ENCODE measurements at regions not wholly inside any gene's neighbourhood (a gene's known extent, or its start where the extent isn't known, plus 50 kb on each side); places are given as distances from the start of the nearest gene placed in this dataset.
A peak's percentile ranks its signal among the peaks of the same experiment; 100 is the strongest.

DNA sequence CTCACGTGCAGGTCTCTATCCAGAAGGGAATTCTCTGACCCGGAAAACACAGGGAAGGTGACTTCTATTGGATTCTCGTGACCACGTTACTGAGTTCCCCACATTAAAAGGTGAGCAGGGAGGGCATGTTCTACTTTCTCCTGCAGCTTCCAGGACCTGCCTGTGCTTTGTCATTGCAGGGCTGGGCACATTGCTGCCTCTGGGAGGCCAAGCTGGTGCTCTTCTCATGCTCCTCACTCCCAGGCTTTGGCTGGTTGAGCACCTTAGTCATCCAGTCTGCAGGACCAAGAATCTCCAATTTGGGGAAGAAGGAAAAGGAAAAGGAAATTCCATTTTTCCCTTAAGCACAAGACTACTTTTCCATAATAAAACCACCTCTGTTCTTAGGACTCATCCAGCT lies 86.5 kb upstream of the TMEM72 start:
- H3K4ac ChIP-seq (ENCODE audit: low read length) = no peak overlapping the region
- no peaks in the 10 kb centered on the region for H3K79me1 ChIP-seq (ENCODE audit: low read depth, low read length)
- no peak overlapping the region for H3K4me3 ChIP-seq (ENCODE audit: low read length in 2 of 2)
- no peak overlapping the region for H2AFZ ChIP-seq (ENCODE audit: low read length)
- no peaks in the 10 kb centered on the region for H3K27me3 ChIP-seq (ENCODE audit: control insufficient read depth in 3 of 3, insufficient read depth in 3 of 3, low read depth in 1 of 3, low read length in 3 of 3)
- no peak overlapping the region for H3K9ac ChIP-seq (ENCODE audit: low read depth, low read length, poor library complexity)
- no peak overlapping the region for H3K18ac ChIP-seq (ENCODE audit: low read length)
- H2BK15ac ChIP-seq (ENCODE audit: low read length) = no peak overlapping the region
- H3K27ac ChIP-seq (replicated peaks; ENCODE audit: low read length) = no peak overlapping the region
- no peak overlapping the region for H3K23ac ChIP-seq (ENCODE audit: low read depth, low read length, poor library complexity)
- no peak overlapping the region for H2AK5ac ChIP-seq (ENCODE audit: low read depth, low read length)
- H3K4me2 ChIP-seq (ENCODE audit: insufficient read depth, low read length, poor library complexity, severe bottlenecking) = no peak overlapping the region
- no CpG with 5 or more reads among the region's 4 CpGs for WGBS, 2 donors (ENCODE audit: extremely low coverage in 2 of 2, insufficient read length in 2 of 2, insufficient replicate concordance in 1 of 2)
- no peak overlapping the region for H4K8ac ChIP-seq (ENCODE audit: low read depth, low read length)
- peaks cover 0 to 6% of the 10 kb centered on the region in 2 donors for H3K4me1 ChIP-seq (ENCODE audit: control insufficient read depth in 2 of 2, insufficient read depth in 1 of 2, low read depth in 1 of 2, low read length in 2 of 2)
- no peaks in the 10 kb centered on the region for H3K36me3 ChIP-seq (replicated peaks in 1 of 2; ENCODE audit: control insufficient read depth in 2 of 2, insufficient read depth in 2 of 2, low read length in 2 of 2)
- H3K14ac ChIP-seq (ENCODE audit: low read length) = no peak overlapping the region
- no peaks in the 10 kb centered on the region for H3K9me3 ChIP-seq (replicated peaks in 1 of 2; ENCODE audit: control insufficient read depth in 2 of 2, insufficient read depth in 1 of 2, low read depth in 1 of 2, low read length in 2 of 2)
- H2BK12ac ChIP-seq (ENCODE audit: low read length) = no peak overlapping the region
- no peak for DNase-seq (ENCODE audit: low spot score)
- no peak overlapping the region for H2BK120ac ChIP-seq (ENCODE audit: low read depth, low read length)
- H2BK5ac ChIP-seq (ENCODE audit: low read length) = no peak overlapping the region
- H4K91ac ChIP-seq (ENCODE audit: low read depth, low read length, poor library complexity) = no peak overlapping the region

DNA sequence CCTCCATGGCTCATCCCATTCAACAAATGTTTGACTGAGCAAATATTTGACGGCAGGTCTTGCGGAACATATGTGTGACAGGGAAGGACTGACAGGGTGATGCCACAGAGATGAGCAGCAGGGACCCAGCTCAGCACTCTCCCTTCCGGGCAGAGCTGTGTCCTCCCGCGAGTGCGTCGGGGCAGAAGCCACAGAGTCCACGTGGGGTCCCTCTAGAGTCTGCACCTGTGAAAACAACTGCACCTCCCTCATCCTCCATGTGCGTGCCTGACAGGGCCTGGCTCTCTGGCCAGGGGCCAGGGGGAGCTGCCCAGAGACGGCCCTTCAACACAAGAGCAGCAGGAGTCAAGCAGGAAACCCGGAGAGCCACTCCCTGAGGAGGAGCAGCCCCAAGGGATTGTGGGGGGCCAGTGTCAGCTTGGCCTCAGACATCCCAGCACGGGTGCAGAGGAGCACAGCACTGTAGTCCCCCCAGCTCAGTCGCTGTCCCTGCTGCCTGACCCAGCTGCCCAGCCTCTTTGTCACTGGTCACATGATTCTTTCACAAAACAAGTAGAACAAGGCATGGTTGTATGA lies 83.6 kb upstream of the TMEM72 start:
- Histone ChIP-seq H2AK5ac (ENCODE audit: low read depth, low read length) (peak overlapping the region; percentile 21), H3K23ac (ENCODE audit: low read depth, low read length, poor library complexity) (peak overlapping the region; percentile 13), H3K36me3 (replicated peaks in 1 of 2; ENCODE audit: control insufficient read depth in 2 of 2, insufficient read depth in 2 of 2, low read length in 2 of 2) (no peaks in the 10 kb centered on the region), H4K91ac (ENCODE audit: low read depth, low read length, poor library complexity) (no peak overlapping the region), H2BK120ac (ENCODE audit: low read depth, low read length) (no peak overlapping the region), H3K18ac (ENCODE audit: low read length) (peak overlapping the region; percentile 78), H2BK15ac (ENCODE audit: low read length) (no peak overlapping the region), H3K9me3 (replicated peaks in 1 of 2; ENCODE audit: control insufficient read depth in 2 of 2, insufficient read depth in 1 of 2, low read depth in 1 of 2, low read length in 2 of 2) (no peaks in the 10 kb centered on the region), H3K4me1 (ENCODE audit: control insufficient read depth in 2 of 2, insufficient read depth in 1 of 2, low read depth in 1 of 2, low read length in 2 of 2) (peaks cover 0 to 6% of the 10 kb centered on the region in 2 donors), H3K14ac (ENCODE audit: low read length) (no peak overlapping the region), H3K4me2 (ENCODE audit: insufficient read depth, low read length, poor library complexity, severe bottlenecking) (no peak overlapping the region), H3K79me1 (ENCODE audit: low read depth, low read length) (no peaks in the 10 kb centered on the region), H2BK12ac (ENCODE audit: low read length) (no peak overlapping the region), H3K4me3 (ENCODE audit: low read length in 2 of 2) (no peak overlapping the region), H2AFZ (ENCODE audit: low read length) (no peak overlapping the region), H2BK5ac (ENCODE audit: low read length) (no peak overlapping the region), H3K27ac (replicated peaks; ENCODE audit: low read length) (no peak overlapping the region), H3K27me3 (ENCODE audit: control insufficient read depth in 3 of 3, insufficient read depth in 3 of 3, low read depth in 1 of 3, low read length in 3 of 3) (no peaks in the 10 kb centered on the region), H3K4ac (ENCODE audit: low read length) (no peak overlapping the region), H4K8ac (ENCODE audit: low read depth, low read length) (no peak overlapping the region), H3K9ac (ENCODE audit: low read depth, low read length, poor library complexity) (no peak overlapping the region)
- DNase-seq (ENCODE audit: low spot score) = no peak
- WGBS, 2 donors (ENCODE audit: extremely low coverage in 2 of 2, insufficient read length in 2 of 2, insufficient replicate concordance in 1 of 2) = no CpG with 5 or more reads among the region's 13 CpGs

- Histone ChIP-seq H3K4me2 (ENCODE audit: insufficient read depth, low read length, poor library complexity, severe bottlenecking) (no peak overlapping the region), H2AK5ac (ENCODE audit: low read depth, low read length) (no peak overlapping the region), H3K23ac (ENCODE audit: low read depth, low read length, poor library complexity) (no peak overlapping the region), H3K4me3 (ENCODE audit: low read length in 2 of 2) (no peak overlapping the region), H3K14ac (ENCODE audit: low read length) (no peak overlapping the region), H3K27me3 (ENCODE audit: control insufficient read depth in 3 of 3, insufficient read depth in 3 of 3, low read depth in 1 of 3, low read length in 3 of 3) (no peaks in the 10 kb centered on the region), H3K9ac (ENCODE audit: low read depth, low read length, poor library complexity) (no peak overlapping the region), H2BK120ac (ENCODE audit: low read depth, low read length) (no peak overlapping the region), H3K18ac (ENCODE audit: low read length) (no peak overlapping the region), H3K27ac (replicated peaks; ENCODE audit: low read length) (no peak overlapping the region), H2AFZ (ENCODE audit: low read length) (no peak overlapping the region), H3K79me1 (ENCODE audit: low read depth, low read length) (no peaks in the 10 kb centered on the region), H2BK12ac (ENCODE audit: low read length) (no peak overlapping the region), H3K9me3 (replicated peaks in 1 of 2; ENCODE audit: control insufficient read depth in 2 of 2, insufficient read depth in 1 of 2, low read depth in 1 of 2, low read length in 2 of 2) (no peaks in the 10 kb centered on the region), H4K8ac (ENCODE audit: low read depth, low read length) (no peak overlapping the region), H2BK5ac (ENCODE audit: low read length) (peak overlapping the region; percentile 19), H3K4ac (ENCODE audit: low read length) (no peak overlapping the region), H3K4me1 (ENCODE audit: control insufficient read depth in 2 of 2, insufficient read depth in 1 of 2, low read depth in 1 of 2, low read length in 2 of 2) (no peaks in the 10 kb centered on the region), H4K91ac (ENCODE audit: low read depth, low read length, poor library complexity) (peak overlapping the region; percentile 46), H2BK15ac (ENCODE audit: low read length) (no peak overlapping the region), H3K36me3 (replicated peaks in 1 of 2; ENCODE audit: control insufficient read depth in 2 of 2, insufficient read depth in 2 of 2, low read length in 2 of 2) (no peaks in the 10 kb centered on the region)
- DNase-seq (ENCODE audit: low spot score) = no peak
- no CpG with 5 or more reads among the region's 17 CpGs for WGBS, 2 donors (ENCODE audit: extremely low coverage in 2 of 2, insufficient read length in 2 of 2, insufficient replicate concordance in 1 of 2)
Measured at GRCh38 chr10:44828508-44829142, 82.5 kb upstream of the TMEM72 start.

DNA sequence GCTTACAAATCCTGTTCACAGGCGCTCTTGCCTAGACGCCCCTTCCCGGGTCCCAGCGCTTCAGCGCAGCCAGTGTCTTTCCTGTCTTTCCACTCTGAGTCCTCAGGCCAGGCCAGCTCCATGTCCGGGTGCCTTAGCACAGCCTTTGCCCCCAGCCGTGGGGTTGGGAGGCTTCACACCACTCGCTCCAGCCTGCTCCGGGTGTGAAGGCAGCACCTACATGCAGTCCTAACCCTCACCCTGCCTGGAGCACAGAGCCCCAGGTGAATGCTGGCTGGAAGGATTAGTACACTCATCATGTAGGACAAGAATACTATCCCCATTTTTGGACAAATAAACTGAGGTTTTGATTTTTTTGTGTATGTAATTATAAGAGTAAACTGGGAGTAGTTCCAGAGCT lies 81.7 kb upstream of the TMEM72 start:
- no peak overlapping the region for H2AFZ ChIP-seq (ENCODE audit: low read length)
- no peak overlapping the region for H2BK5ac ChIP-seq (ENCODE audit: low read length)
- WGBS, 2 donors (ENCODE audit: extremely low coverage in 2 of 2, insufficient read length in 2 of 2, insufficient replicate concordance in 1 of 2) = no CpG with 5 or more reads among the region's 9 CpGs
- H3K18ac ChIP-seq (ENCODE audit: low read length) = no peak overlapping the region
- H3K14ac ChIP-seq (ENCODE audit: low read length) = no peak overlapping the region
- H4K91ac ChIP-seq (ENCODE audit: low read depth, low read length, poor library complexity) = no peak overlapping the region
- H3K4ac ChIP-seq (ENCODE audit: low read length) = no peak overlapping the region
- H2BK15ac ChIP-seq (ENCODE audit: low read length) = no peak overlapping the region
- no peak overlapping the region for H3K9ac ChIP-seq (ENCODE audit: low read depth, low read length, poor library complexity)
- no peaks in the 10 kb centered on the region for H3K4me1 ChIP-seq (ENCODE audit: control insufficient read depth in 2 of 2, insufficient read depth in 1 of 2, low read depth in 1 of 2, low read length in 2 of 2)
- no peaks in the 10 kb centered on the region for H3K36me3 ChIP-seq (replicated peaks in 1 of 2; ENCODE audit: control insufficient read depth in 2 of 2, insufficient read depth in 2 of 2, low read length in 2 of 2)
- H4K8ac ChIP-seq (ENCODE audit: low read depth, low read length) = no peak overlapping the region
- no peaks in the 10 kb centered on the region for H3K27me3 ChIP-seq (ENCODE audit: control insufficient read depth in 3 of 3, insufficient read depth in 3 of 3, low read depth in 1 of 3, low read length in 3 of 3)
- no peak overlapping the region for H3K23ac ChIP-seq (ENCODE audit: low read depth, low read length, poor library complexity)
- no peak overlapping the region for H2AK5ac ChIP-seq (ENCODE audit: low read depth, low read length)
- H3K79me1 ChIP-seq (ENCODE audit: low read depth, low read length) = no peaks in the 10 kb centered on the region
- DNase-seq (ENCODE audit: low spot score) = no peak
- peaks cover 0 to 2% of the 10 kb centered on the region in 2 donors for H3K9me3 ChIP-seq (replicated peaks in 1 of 2; ENCODE audit: control insufficient read depth in 2 of 2, insufficient read depth in 1 of 2, low read depth in 1 of 2, low read length in 2 of 2)
- H3K4me3 ChIP-seq (ENCODE audit: low read length in 2 of 2) = no peak overlapping the region
- no peak overlapping the region for H2BK120ac ChIP-seq (ENCODE audit: low read depth, low read length)
- no peak overlapping the region for H3K4me2 ChIP-seq (ENCODE audit: insufficient read depth, low read length, poor library complexity, severe bottlenecking)
- no peak overlapping the region for H3K27ac ChIP-seq (replicated peaks; ENCODE audit: low read length)
- H2BK12ac ChIP-seq (ENCODE audit: low read length) = no peak overlapping the region

Data from neuronal stem cell (in vitro differentiated cells).